NCI-H1436 (cell line): ENCODE measurements at regions not wholly inside any gene's neighbourhood (a gene's known extent, or its start where the extent isn't known, plus 50 kb on each side); places are given as distances from the start of the nearest gene placed in this dataset.

Experiments
- DNase-seq: peaks from one replicate; lab custom pipeline; 2025; lab: John Stamatoyannopoulos, UW

GRCh38 chr12:60252359-60253096 lies 656.7 kb downstream of the SLC16A7 start:
- DNase-seq, result no peak

DNA sequence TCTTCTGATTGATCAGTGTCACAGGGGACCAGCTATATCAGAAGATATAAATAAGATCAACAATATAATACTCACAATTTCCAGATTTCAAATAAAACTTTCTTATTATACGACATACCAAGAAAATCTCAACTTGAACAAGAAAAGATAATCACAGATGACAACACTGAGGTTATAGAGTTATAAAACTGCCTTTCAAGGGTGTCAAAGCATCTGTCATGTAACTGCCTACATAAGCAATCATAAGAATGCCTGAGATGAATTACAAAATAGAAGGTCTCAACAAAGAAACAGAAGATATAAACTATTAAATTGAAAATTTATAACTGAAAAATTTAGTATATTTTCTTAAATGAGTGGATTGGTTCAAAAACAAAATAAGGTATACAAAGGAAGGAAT lies 659.2 kb downstream of the SLC16A7 start:
- no peak for DNase-seq

- DNase-seq, result no peak
Observed at GRCh38 chr12:60257063-60257462, 661.2 kb downstream of the SLC16A7 start.

- DNase-seq, result no peak
Observed at GRCh38 chr12:60259225-60259624, 663.4 kb downstream of the SLC16A7 start.

GRCh38 chr12:60262378-60262777 lies 666.5 kb downstream of the SLC16A7 start:
- no peak for DNase-seq

DNA sequence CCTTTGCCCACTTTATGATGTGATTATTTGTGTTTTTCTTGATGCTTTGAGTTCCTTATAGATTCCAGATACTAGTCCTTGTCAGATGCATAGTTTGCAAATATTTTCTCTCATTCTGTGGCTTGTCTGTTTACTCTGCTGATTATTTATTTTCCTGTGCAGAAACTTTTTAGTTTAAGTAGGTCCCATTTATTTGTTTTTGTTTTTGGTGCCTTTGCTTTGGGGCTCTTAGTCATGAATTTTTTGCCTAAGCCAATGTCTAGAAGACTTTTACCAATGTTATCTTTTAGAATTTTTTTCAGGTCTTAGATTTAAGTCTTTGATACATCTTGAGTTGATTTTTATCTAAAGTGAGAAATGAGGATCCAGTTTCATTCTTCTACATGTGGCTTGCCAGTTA lies 667.3 kb downstream of the SLC16A7 start:
- no peak for DNase-seq

DNA sequence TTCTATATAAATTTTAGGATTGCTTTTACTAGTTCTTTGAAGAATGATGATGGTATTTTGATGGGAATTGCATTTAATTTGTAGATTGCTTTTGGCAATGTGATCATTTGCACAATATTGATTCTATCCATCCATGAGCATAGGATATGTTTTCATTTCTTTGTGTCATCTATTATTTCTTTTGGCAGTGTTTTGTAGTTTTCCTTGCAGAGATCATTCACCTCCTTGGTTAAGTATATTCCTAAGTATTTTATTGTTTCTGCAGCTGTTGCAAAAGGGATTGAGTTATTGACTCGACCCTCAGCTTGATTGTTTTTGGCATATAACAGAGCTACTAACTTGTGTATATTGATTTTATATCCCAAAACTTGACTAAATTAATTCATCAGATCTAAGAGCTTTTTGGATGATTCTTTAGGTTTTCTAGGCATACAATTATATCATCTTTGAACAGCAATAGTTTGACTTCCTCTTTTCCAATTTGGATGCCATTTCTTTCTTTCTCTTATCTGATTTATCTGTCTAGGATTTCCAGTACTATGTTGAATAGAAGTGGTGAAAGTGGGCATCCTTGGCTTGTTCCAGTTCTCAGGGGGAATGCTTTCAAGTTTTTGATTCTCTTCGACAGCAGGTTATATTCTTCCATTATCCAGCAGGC lies 668.1 kb downstream of the SLC16A7 start:
- DNase-seq, result no peak

DNA sequence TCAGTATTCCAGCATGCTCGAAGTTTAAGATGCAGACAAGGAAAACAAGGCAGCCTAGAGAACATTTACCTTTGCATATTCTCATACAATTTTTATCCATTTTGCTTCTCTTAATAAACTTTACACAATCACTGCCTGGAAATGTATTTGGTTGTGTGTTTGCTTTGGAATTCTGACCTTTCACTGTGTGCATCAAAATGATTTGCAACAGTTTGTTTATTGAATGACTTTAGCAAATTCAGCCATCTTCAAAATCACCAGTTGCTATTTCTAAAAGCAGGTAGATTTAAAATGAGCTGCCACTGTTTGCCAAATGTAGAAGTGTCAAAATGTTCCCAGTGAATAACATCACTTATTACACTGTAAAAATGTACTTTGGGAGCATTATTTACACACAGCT lies 669.9 kb downstream of the SLC16A7 start:
- DNase-seq, result no peak

DNA sequence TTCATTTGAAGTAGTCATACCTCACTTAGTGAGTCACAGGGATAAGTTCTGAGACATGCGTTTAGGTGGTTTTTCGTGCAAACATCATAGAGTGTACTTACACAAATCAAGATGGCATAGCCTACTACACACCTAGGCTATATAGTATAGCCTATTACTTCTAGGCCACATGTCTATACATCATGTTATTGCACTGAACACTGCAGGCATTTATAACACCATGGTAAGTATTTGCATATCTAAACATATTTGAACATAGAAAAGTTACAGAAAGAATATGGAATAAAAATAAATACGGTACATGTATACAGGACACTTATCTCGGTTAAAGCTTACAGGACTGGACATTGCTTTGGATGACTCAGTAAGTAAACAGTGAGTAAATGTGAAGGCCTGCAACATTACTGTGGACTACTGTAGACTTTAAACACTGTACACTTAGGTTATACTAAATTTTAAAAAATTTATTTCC lies 670.6 kb downstream of the SLC16A7 start:
- no peak for DNase-seq

DNA sequence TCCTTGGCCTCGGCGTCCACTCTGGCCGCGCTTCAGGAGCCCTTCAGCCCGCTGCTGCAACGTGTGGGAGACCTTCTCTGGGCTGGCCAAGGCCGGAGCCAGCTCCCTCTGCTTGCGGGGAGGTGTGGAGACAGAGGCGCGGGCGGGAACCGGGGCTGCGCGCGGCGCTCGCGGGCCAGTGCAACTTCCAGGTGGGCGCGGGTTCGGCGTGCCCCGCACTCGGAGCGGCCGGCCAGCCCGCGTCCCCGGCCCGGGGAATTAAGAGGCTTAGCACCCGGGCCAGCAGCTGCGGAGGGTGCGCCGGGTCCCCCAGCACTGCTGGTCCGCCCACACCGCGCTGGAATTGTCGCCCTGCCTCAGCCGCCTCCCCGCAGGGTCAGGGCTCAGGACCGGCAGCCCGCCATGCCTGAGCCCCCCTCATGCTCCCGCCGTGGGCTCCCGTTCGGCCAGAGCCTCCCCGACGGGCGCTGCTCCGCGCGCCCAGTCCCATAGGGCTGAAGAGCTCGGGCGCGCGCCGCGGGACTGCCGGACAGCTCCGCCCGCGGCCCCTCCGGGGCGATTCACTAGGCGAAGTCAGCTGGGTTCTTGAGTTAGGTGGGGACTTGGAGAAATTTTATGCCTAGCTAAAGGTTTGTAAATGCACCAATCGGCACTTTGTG lies 673.9 kb downstream of the SLC16A7 start:
- no peak for DNase-seq

DNA sequence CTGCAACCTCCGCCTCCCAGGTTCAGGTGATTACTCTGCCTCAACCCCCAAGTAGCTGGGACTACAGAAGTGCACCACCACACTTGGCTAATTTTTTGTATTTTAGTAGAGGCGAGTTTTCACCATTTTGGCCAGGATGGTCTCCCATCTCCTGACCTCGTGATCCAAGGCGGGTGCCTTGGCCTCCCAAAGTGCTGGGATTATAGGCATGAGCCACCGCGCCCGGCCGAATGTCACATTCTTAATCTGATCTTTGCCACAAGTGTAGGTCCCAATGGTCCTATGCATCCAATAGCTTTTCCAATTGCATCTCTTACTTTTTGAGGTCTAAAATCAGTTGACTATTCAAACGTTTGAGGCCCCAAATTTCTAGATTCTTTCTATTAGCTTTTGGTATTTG lies 676.0 kb downstream of the SLC16A7 start:
- DNase-seq, result no peak

- no peak for DNase-seq
Observed at GRCh38 chr12:60278209-60278608, 682.4 kb downstream of the SLC16A7 start.

DNA sequence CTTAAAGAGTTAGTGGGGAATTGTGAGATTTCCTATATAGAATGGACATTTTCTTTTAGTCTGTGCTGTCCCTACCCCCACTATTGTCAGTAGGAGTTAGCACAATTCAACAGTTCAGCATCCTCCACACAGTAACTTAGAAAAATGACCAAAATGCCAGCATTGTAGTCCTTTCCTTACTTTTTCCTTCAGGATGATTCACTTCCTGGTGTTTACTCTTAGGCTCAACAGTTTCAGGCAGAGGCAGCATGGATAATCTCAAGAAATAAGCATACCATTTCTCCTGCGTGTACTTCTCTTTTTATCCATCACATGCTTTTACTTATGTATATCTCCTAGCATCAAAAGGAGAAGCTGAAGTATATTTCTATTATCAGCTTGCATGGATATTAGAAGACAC lies 683.4 kb downstream of the SLC16A7 start:
- no peak for DNase-seq

GRCh38 chr12:60281522-60281921 lies 685.7 kb downstream of the SLC16A7 start:
- DNase-seq, result no peak

- DNase-seq, result no peak
Observed at GRCh38 chr12:60290532-60290931, 694.7 kb downstream of the SLC16A7 start.

DNA sequence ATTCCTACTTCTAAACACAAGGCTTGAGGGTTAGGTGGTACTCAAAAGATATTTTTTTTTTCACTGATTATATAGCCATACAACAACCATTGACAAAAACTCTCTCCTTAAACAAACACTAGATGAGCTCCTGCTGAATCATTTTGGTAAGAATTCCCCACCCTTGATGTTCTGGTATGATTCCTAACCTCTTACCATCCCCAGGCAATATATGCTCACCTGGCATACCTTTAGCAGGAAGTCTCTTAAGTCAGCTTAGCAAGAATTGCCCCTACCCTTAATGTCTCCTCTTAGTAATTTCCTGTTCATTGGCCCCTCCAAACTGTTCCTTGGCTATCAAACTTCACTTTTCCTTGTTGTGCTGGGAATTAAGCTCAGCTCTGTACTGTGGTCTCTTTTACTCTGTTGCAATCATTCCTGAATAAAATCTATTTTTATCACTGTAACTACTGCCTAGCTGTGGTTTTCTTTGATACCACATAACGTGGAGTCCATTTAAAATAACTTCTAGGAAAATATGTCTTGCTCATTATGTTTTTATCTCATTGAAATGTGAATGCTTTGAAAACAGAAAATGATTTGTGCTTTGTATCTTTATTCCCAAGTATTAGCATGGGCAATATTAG lies 712.6 kb downstream of the SLC16A7 start:
- DNase-seq, result no peak

GRCh38 chr12:60311940-60312339 lies 716.1 kb downstream of the SLC16A7 start:
- no peak for DNase-seq

GRCh38 chr12:60317361-60317760 lies 721.5 kb downstream of the SLC16A7 start:
- DNase-seq, result no peak

DNA sequence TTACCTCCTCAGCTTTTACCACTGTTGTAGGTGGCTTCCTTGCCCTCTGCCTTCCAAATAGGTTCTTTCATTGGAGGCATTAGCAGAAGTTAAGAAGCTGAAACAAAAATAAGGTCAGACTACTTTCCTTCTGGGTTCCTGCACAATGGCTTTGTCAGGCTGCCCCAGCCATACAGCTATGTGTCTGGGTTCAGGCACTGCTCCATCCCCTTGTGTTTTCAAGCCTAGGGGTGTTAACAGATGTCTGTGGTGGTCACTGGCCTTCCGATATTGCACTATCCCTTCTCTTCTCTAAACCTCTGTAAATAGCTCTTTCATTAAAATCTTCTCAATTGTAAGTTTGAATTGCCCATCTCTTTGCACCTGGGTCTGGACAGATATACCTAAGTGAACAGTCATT lies 728.9 kb downstream of the SLC16A7 start:
- no peak for DNase-seq

DNA sequence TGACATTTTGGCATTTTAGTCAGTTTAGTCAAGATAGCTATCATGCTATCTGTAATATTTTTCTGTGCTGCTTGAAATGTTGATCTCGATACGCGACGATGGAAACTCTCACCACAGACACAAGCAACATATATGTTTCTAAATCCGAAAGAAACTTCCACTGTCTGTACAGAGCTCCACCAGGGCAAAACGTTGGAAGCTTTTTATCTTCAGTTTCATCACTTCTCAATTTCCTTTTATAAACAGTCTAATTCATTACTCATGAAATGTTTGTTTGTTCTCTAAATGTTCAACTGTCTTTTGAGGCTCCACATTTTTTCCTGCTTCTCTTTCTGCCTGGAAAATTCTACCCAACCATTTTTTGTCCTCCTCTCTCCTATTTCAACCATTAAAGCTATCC lies 737.6 kb downstream of the SLC16A7 start:
- DNase-seq, result no peak

- no peak for DNase-seq
Observed at GRCh38 chr12:60335745-60336144, 739.9 kb downstream of the SLC16A7 start.

GRCh38 chr12:60337839-60338549 lies 742.2 kb downstream of the SLC16A7 start:
- no peak for DNase-seq
